HG03469 (cell line): ENCODE measurements at regions not wholly inside any gene's neighbourhood (a gene's known extent, or its start where the extent isn't known, plus 50 kb on each side); places are given as distances from the start of the nearest gene placed in this dataset.

ENCODE experiments used
- ATAC-seq: cut with Tn5 transposase; IDR thresholded peaks from one replicate; pipeline ENCODE4 v1.9.1; 2021; ENCODE audit warnings: mild to moderate bottlenecking, moderate library complexity, moderate number of reproducible peaks; ENCODE audit not compliant: unreplicated experiment

- no peak for ATAC-seq
These were observed 383.4 kb downstream of the VRK1 start for GRCh38 chr14:97180304-97181200.

- no peak for ATAC-seq
These were observed 388.0 kb downstream of the VRK1 start for GRCh38 chr14:97185186-97185585.

- ATAC-seq, result no peak
These were observed 390.7 kb downstream of the VRK1 start for GRCh38 chr14:97187916-97188315.

- ATAC-seq, result no peak
These were observed 399.2 kb downstream of the VRK1 start for GRCh38 chr14:97196336-97196735.

DNA sequence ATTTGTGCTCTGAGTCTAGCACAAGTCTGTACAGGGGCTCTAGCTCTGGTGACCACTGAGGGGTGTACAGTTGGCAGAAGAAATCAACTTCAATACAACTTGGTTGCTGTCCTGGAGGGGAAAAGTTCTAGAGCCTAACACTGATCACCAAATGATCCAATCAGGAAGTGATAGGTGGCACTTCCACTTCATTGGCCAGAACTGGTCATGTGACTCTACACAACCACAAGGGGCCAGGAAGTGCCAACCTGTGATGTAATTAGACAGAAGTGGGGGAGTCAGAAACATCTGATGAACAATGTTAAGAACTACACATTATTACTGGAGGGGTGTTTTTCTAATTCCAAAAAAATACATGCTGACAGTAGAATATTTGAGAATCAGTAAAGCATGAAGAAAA is 401.6 kb downstream of the VRK1 start:
- no peak for ATAC-seq

DNA sequence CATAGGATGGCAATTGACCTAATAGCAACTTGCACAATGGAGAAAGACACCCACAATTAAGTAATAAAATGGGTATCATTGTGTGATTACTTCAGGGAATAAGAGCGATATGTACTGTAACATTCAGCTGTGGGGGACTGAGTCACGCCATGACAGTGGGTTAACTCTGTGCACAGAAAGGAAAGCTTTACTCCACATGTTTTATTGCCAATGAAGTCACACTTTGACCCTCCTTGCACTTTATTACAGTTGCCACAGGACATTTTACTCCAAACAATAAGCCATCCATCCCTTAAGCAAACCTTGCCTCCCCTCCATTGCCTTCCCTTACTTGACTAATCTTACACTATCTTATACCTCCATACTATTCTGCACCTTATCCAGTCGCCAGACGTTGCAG is 403.1 kb downstream of the VRK1 start:
- ATAC-seq, result no peak

DNA sequence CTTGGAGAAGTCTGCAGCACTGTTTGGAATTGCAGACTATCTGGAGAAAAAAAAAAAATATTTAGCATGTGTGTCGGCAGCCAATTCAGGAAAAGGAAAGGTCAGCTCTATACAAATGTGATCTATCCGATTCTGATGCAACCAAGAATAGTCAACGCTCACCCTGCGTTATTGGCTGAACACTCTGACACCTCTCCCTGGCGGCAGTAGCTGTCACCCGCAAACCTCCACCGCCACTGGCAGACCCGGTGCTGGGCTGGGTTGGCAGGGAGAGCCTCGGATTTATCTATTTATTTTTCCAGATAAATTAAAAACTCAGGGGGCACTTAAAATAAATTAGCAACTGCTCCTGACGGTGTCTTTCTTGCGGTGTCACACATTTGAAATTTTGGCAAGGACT is 409.7 kb downstream of the VRK1 start:
- ATAC-seq, result no peak

DNA sequence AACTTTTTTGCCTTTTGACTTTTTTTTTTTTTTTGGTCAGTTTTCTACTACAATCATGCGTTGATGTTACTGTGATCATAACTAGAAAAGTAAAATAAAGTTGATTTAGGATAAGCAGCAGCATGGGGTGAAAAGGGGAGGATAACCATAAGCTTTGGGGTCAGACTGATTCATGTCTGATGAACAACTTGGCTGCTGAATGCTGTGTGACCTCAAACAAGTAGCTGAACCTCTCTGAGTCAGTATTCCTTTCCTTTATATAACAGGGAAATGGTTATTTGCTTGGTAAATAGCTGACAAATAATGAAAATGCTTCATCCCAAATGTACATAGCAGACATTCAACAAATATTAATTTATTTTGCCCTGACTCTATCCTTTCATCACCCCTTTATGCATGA is 413.0 kb downstream of the VRK1 start:
- ATAC-seq, result no peak

- ATAC-seq, result no peak
These were observed 415.2 kb downstream of the VRK1 start for GRCh38 chr14:97212399-97212798.

DNA sequence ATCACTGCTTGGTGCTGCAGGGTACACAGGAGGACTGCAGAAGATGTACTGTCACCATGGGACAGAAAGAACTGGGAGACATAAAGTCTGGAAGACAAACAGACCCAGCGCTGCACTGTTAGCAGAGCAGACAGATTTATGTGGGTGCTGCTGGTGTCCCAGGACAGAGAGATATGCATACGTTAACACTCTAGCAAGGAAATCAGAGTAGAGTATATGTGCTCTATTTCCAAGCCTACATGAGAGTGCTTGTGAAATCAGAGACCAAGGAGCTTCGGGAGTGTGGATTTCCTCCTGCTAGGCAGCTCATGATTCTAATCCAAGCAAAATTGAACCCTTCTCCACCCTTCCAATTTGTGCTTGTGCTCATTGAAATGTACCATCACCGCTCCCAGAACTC is 416.5 kb downstream of the VRK1 start:
- no peak for ATAC-seq

DNA sequence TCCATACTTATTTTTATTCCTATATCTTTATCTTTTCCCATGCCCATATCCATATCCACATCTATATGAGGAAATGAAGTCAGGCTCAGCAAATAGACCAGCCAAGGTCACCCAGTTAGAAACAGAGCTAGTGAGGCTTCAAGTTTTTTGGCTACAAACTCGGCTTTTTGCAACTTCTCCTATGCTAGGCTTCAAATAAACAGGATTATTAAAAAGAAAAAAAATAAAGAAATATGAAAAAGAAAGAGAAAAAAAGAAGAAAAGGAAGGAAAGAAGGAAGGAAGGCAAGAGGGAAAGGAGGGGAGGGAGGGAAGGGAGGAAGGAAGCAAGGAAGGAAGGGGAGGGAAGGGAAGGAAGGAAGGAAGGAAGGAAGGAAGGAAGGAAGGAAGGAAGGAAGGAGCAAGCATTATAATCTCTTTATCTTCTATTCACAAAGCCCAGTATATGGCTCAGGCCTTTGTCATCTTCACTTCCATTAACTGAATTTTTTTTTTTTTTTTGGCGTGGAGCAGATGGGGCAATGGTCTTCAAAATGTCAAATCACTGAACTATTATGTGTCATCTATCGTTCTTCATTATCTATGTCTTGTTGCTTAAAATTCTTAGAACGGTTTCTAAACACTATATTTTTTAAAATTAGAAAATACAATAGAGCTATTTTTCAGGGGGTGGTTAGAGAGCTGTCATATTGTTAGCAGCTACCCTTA is 418.2 kb downstream of the VRK1 start:
- ATAC-seq, result no peak

DNA sequence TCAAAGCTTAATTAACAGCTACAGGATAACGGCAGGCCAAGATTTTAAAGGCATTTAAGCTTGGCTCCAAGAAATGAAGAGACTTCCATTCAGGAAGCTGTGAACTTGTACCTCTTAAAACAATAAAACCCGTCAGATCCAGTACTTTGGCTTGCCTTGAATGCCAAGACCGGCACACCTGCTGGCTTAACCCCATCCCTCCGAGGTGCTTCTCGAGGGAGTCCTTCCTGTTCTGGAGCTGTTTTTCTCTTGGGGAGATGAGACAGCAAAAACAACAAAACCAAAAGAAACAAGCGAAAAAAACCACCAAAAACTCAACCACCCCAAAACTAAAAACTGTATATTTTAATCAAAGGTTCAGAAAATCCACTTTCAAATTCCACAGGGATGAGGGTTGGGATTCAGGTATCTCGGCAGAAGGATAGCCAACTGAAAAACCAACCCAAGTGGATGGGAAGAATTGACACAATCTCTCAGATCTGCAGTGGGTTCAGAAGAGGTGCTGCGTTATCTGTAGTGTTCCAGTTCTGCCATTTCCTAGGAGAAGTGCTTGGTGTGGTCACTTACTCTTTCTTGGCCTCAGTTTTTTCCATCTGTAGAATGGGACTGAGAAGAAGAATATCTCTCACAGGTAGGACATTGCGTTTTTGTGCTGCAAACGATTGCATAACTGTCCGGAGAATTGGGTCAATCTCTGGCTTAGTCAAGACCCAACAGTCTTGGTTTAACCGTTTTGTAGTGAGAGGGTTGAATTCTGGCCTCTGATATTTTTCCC is 420.1 kb downstream of the VRK1 start:
- ATAC-seq, result no peak

DNA sequence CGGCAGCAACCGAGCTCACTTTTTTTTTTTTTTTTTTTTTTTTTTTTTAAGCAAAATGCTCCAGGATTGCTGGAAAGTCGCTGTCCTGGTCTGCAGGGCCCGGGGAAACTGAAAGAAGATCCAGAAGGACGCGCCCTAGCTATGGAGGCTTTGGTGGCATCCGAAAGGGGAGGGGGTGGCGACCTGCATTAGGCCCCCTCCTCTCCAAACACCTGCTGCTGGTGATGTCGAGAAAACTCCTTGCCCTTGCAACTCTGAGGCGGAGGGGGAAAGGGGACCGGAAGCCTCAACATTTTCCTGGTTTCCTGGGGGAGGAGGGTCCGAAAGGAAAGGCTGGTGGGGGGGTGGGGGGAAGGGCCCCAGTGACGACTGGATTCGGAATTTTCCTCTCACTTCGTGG is 421.1 kb downstream of the VRK1 start:
- ATAC-seq, result no peak

DNA sequence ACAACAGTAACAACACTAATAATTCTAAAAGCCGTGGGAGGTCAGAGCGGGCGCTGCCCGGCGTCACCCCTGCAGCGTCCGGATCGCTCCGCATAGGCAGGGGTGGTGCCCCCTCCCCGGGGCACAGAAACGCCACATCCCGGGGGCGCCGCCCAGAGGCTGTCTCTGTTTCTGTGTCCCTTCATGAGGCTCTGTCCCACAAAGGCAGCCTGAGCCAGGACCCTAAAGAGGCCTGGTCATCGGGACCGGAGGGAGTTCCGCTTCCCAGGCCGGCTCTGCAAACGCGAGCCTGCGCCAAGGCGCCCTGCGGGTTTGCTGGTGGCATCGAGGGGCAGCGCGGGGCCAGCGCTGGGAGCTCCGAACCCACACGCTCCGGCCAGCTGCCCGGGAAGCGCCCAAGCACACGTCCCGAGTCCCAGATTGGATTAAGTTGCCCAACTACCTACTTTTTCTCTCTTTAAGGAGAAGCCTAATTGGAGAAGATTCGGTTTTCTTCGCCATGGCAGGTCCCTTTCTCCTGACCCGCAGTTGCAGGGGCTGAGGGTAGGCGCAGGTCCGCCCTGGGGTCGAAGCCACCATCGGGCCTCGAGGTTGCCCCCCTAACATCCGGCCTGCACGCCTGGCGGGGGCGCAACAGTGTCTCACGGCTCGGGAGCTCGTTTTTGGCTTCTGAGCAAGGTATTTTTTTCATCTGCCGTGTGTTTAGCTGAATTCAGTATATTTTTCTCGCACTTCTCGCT is 421.7 kb downstream of the VRK1 start:
- no peak for ATAC-seq

DNA sequence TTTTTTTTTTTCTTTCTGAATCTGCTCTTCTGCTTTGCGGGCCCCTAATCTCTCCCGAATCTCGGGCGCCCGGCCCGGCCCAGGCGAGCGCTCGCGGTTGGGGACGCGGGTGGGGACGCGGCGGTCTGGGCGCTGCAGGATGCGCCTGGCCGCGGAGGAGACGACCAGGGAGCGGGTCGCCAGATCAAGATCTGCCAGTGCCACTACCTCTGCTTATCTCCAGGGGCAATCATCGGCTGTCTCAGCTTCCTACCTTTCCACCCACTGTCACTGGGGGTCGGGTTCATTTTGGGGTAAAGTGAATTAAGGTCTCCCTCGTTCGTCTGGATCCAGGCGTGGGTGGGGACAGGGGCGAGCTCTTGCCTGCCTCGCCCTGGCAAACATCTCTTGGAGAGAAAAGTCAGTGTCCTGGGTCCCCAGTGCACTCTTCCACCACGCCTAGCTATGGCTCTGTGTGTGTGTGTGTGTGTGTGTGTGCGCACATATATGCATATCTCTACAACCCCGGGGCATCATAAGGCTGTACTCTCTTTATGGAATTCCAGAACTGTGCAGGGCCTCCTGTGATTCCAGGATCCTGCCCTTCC is 422.3 kb downstream of the VRK1 start:
- ATAC-seq, result no peak

DNA sequence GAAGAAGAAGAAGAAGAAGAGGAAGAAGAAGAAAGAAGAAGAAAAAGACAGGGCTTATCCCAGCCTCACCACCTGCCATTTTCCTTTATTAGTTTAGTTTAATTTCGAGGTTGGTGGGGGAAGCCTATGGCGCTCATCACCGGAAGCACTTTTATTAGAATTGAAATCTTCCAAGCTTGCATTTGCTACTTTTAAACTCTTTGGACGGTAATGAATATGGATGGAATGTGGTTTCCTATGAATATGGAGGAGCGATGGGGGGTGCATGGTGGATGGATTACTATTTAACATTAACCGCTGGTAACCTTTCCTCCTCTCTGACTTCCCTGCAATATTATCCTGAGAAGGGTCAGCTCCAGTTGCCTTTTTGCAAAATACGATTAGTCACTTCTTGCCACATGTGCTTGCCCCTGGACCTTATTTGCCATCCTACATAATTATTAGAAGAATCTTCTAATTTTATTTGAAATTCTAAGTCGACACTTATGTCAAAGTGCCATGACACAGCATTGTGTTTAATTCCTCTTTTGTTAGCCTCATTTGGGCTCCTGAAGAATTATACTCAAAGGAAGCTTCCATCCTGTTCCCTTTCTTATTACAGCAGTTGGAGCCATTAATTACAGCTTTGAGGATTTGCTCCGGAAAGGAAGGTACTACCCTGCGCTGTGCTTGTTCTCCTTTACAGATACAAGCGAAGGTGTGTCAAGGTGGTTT is 424.5 kb downstream of the VRK1 start:
- no peak for ATAC-seq

GRCh38 chr14:97224016-97224415 is 426.8 kb downstream of the VRK1 start:
- no peak for ATAC-seq

- no peak for ATAC-seq
These were observed 432.9 kb downstream of the VRK1 start for GRCh38 chr14:97230051-97230450.

DNA sequence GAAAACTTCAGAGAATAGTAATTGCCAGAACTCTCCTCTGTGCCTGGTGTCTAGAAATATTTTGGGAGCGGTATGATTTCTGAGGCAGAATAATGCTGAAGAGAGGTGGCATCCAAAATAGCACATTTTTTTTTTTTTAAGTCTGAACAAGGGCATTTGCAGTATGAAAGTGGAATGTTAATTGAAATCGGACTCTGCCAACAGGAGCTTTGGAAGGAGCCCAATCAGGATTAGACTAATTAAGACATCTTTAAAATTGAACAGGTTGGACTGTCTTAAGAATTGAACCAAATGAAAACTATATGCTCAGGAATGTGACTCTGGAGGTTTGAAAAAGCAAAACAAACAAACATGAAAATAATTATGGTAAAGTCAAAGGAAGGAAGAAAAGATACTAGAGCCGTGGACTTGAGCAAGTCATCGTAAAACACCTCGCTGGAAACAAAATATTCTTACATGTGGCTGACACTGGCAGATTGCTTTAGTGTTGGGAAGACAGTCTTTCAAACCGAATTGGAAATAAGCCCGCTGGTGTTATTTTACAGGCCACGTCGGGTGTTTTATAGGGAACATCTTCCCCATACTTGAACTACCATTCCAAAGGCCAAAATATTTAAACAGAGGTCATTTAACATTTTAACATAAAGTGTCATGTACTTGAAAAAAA is 436.3 kb downstream of the VRK1 start:
- ATAC-seq, result no peak
